B cell (primary cell): ENCODE measurements at regions not wholly inside any gene's neighbourhood (a gene's known extent, or its start where the extent isn't known, plus 50 kb on each side); places are given as distances from the start of the nearest gene placed in this dataset.

ENCODE experiments used
- ATAC-seq: fragments of 200-7000 bp; cut with Tn5 transposase; one replicate; pipeline ENCODE4 v1.10.0; 2021; ENCODE audit warnings: low read depth, mild to moderate bottlenecking, moderate number of reproducible peaks, moderate library complexity
- CTCF ChIA-PET: fragments of 350-600 bp; sonication (Branson Sonifier 250); formaldehyde crosslinking; loops from one replicate; lab custom pipeline; 2021; ENCODE audit warnings: antibody characterized with exemption, inconsistent platforms; lab: Charles Lee
- POLR2A ChIA-PET: fragments of 350-600 bp; sonication (Branson Sonifier 250); formaldehyde crosslinking; loops from one replicate; lab custom pipeline; 2021; ENCODE audit warnings: antibody characterized with exemption; lab: Charles Lee
- DNase-seq: peaks from one replicate; pipeline ENCODE4 v3.0.0; 2013
- H2AFZ ChIP-seq: 2 replicates; pipeline ENCODE4 v1.6.1; 2012; ENCODE audit warnings: mild to moderate bottlenecking, low read depth, low read length; ENCODE audit not compliant: insufficient read depth, poor library complexity, severe bottlenecking
- H3K27ac ChIP-seq, 2 donors: 1 replicate in 1 of 2; 2 replicates in 1 of 2; pipeline ENCODE4 v1.5.1; 2012 to 2013; ENCODE audit warnings: low read length in 2 of 2, mild to moderate bottlenecking in 2 of 2, moderate library complexity in 1 of 2
- H3K27me3 ChIP-seq, 4 experiments: fragments of 200-600 bp in 1 of 4; sonication (generic) in 1 of 4; replicated peaks in 1 of 4; 1 replicate in 2 of 4; 2 replicates in 2 of 4; pipeline versions ENCODE4 v1.6.1 to v1.7.0; 2013 to 2016; ENCODE audit warnings: low read length in 3 of 4, mild to moderate bottlenecking in 2 of 4, mixed read lengths in 1 of 4, moderate library complexity in 1 of 4; ENCODE audit not compliant: insufficient read depth in 4 of 4, control insufficient read depth in 3 of 4; ENCODE audit errors: control extremely low read depth in 1 of 4
- H3K36me3 ChIP-seq, 2 experiments: replicated peaks in 1 of 2; 1 replicate in 1 of 2; 2 replicates in 1 of 2; pipeline versions ENCODE4 v1.6.1 to v1.7.1; 2013; ENCODE audit warnings: low read length in 1 of 2; ENCODE audit not compliant: insufficient read depth in 2 of 2, control insufficient read depth in 1 of 2; ENCODE audit errors: control extremely low read depth in 1 of 2, extremely low read depth in 1 of 2
- H3K4me1 ChIP-seq, 2 donors: fragments of 200-600 bp in 1 of 2; sonication (generic) in 1 of 2; 1 replicate in 1 of 2; 2 replicates in 1 of 2; pipeline versions ENCODE4 v1.5.1 to v1.6.1; 2013 to 2017; ENCODE audit warnings: low read length in 2 of 2; ENCODE audit not compliant: control insufficient read depth in 2 of 2, insufficient read depth in 2 of 2
- H3K4me2 ChIP-seq: replicated peaks from 2 replicates; pipeline ENCODE3; 2012; ENCODE audit warnings: mild to moderate bottlenecking, low read depth, low read length; ENCODE audit not compliant: poor library complexity, severe bottlenecking
- H3K4me3 ChIP-seq, 5 experiments: fragments of 200-600 bp in 1 of 5; sonication (generic) in 1 of 5; 1 replicate in 3 of 5; 2 replicates in 2 of 5; pipeline versions ENCODE4 v1.5.1 to v1.7.0; 2011 to 2016; ENCODE audit warnings: low read length in 4 of 5, mild to moderate bottlenecking in 4 of 5, low read depth in 2 of 5, control low read depth in 1 of 5, moderate library complexity in 1 of 5; ENCODE audit not compliant: insufficient read depth in 1 of 5; ENCODE audit errors: control extremely low read depth in 1 of 5, extremely low read depth in 1 of 5
- H3K79me2 ChIP-seq: fragments of 200-600 bp; sonication (generic); one replicate; pipeline ENCODE4 v1.6.0; 2016; ENCODE audit warnings: low read length; ENCODE audit not compliant: control insufficient read depth, insufficient read depth
- H3K9ac ChIP-seq: fragments of 200-600 bp; sonication (generic); 2 replicates; pipeline ENCODE4 v1.6.1; 2017; ENCODE audit warnings: mild to moderate bottlenecking, low read length, moderate library complexity
- H3K9me3 ChIP-seq, 3 donors: one replicate each; pipeline versions ENCODE4 v1.6.1 to v1.7.1; 2013; ENCODE audit warnings: low read length in 2 of 3; ENCODE audit not compliant: control insufficient read depth in 2 of 3, insufficient read depth in 1 of 3; ENCODE audit errors: control extremely low read depth in 1 of 3
- H4K20me1 ChIP-seq: 2 replicates; pipeline ENCODE4 v1.6.0; 2012; ENCODE audit warnings: mild to moderate bottlenecking, low read length; ENCODE audit not compliant: insufficient read depth, control insufficient read depth, poor library complexity, severe bottlenecking
- H3K27ac Mint-ChIP-seq: one replicate; pipeline ENCODE4 v1.8.0; 2021; ENCODE audit warnings: mixed read lengths
- H3K27me3 Mint-ChIP-seq: one replicate; pipeline ENCODE4 v1.8.0; 2021; ENCODE audit warnings: mixed read lengths
- H3K4me1 Mint-ChIP-seq: one replicate; pipeline ENCODE4 v1.8.0; 2021; ENCODE audit warnings: mixed read lengths
- H3K4me3 Mint-ChIP-seq: one replicate; pipeline ENCODE4 v1.8.0; 2021; ENCODE audit warnings: mixed read lengths
- H3K9me3 Mint-ChIP-seq: one replicate; pipeline ENCODE4 v1.8.0; 2022; ENCODE audit warnings: mixed read lengths; ENCODE audit not compliant: insufficient read depth
- CTCF ChIP-seq: fragments of 200-600 bp; IDR thresholded peaks from one replicate; pipeline ENCODE4 v1.8.0; 2022; ENCODE audit warnings: antibody characterized with exemption, mild to moderate bottlenecking
- EZH2 ChIP-seq: IDR thresholded peaks from 2 replicates; pipeline ENCODE4 v1.6.1; 2012; ENCODE audit warnings: borderline replicate concordance, low read depth, mild to moderate bottlenecking, moderate library complexity, low read length; ENCODE audit not compliant: insufficient read depth, poor library complexity, severe bottlenecking
- WGBS: methylation state at CpG from one replicate; pipeline ENCODE4 v1.1.5; 2013; ENCODE audit warnings: missing lambda C conversion rate; ENCODE audit not compliant: insufficient coverage; 5-methylcytosine and 5-hydroxymethylcytosine counted together
- intact Hi-C: fragments of 100-400 bp; cut with micrococcal nuclease; formaldehyde crosslinking; loops from one replicate; pipeline ENCODE4 v1.10.0; 2022

GRCh38 chr22:23453277-23453676, 126.8 kb downstream of the IGLL1 start:
- WGBS: 93% methylated on average over 6 of the region's 9 CpGs

More at GRCh38 chr22:23453277-23453676, 126.8 kb downstream of the IGLL1 start:
- ATAC-seq (no peak), DNase-seq (no peak)
- TF ChIP-seq EZH2 (no peak), CTCF (no peak)
- H3K27me3 ChIP-seq: peaks cover 0 to 13% (median 5%) of the 10 kb centered on the region in 4 experiments
- H4K20me1 ChIP-seq: no peaks in the 10 kb centered on the region
- no peak overlapping the region for H2AFZ ChIP-seq
- ChIA-PET CTCF (no interaction called here), POLR2A (no interaction called here)
- H3K27me3 Mint-ChIP-seq: peaks cover 25% of the 10 kb centered on the region
- H3K9ac ChIP-seq: no peak overlapping the region
- H3K27ac Mint-ChIP-seq: no peak overlapping the region
- H3K27ac ChIP-seq: no peak overlapping the region
- no peak overlapping the region for H3K4me3 ChIP-seq
- no peaks in the 10 kb centered on the region for H3K79me2 ChIP-seq
- H3K36me3 ChIP-seq: no peaks in the 10 kb centered on the region
- intact Hi-C loops: no loop called here
- no peaks in the 10 kb centered on the region for H3K9me3 ChIP-seq
- no peak overlapping the region for H3K4me2 ChIP-seq
- peaks cover 15% of the 10 kb centered on the region for H3K4me1 Mint-ChIP-seq
- no peaks in the 10 kb centered on the region for H3K9me3 Mint-ChIP-seq
- H3K4me3 Mint-ChIP-seq: no peak overlapping the region
- H3K4me1 ChIP-seq: peaks cover 12 to 14% of the 10 kb centered on the region in 2 donors
